Activated CD4-positive, alpha-beta T cell treated with anti-CD3 and anti-CD28 coated beads, Interleukin-2, amount 50 U/mL, for 1 hour (primary cell): ENCODE measurements at regions not wholly inside any gene's neighbourhood (a gene's known extent, or its start where the extent isn't known, plus 50 kb on each side); places are given as distances from the start of the nearest gene placed in this dataset.

ENCODE experiments used
- DNase-seq: peaks from one replicate; pipeline ENCODE4 v3.0.0-alpha.2; 2020

- no peak for DNase-seq
Observed at GRCh38 chr16:50991436-50991835, 159.6 kb downstream of the SALL1 start.

GRCh38 chr16:50991006-50991405 lies 160.1 kb downstream of the SALL1 start:
- DNase-seq = no peak

- no peak for DNase-seq
Observed at GRCh38 chr16:50989047-50989446, 162.0 kb downstream of the SALL1 start.

DNA sequence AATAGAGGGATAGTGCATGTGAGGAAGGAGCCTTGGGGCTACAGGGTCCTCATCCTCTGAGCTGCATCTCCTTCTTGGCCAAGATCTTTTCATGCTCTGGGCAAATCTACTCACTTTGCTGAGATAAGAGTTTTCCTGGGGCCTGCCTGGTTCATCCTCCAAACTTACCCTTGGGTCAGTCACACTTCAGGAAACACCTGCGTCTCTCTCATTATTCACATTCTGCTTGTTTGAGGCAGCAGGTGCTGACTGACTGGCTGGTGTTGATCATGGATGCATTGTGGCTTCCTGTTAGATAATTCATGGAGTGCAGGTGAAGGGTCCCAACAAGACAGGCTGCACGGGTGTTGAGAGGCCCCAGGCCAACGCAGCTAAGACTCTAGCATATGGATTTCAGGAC lies 162.6 kb downstream of the SALL1 start:
- DNase-seq = no peak

- no peak for DNase-seq
Observed at GRCh38 chr16:50986453-50986852, 164.6 kb downstream of the SALL1 start.

DNA sequence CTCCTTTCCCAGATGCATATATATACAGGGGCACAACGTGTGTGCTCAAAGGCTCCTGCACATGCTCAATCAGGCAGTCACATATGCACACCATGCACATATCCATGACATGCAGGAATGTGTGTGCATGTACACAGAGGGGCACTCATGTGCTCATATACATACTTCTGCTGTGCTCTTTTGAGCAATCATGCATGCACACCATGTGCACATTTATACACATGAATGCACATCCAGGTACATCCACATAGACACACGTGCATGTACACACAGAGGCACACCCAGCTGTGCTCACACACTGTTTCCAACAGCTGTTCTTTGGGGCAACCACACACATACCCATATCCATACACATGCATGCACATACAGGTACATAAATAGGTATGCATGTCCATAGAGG lies 165.3 kb downstream of the SALL1 start:
- no peak for DNase-seq

DNA sequence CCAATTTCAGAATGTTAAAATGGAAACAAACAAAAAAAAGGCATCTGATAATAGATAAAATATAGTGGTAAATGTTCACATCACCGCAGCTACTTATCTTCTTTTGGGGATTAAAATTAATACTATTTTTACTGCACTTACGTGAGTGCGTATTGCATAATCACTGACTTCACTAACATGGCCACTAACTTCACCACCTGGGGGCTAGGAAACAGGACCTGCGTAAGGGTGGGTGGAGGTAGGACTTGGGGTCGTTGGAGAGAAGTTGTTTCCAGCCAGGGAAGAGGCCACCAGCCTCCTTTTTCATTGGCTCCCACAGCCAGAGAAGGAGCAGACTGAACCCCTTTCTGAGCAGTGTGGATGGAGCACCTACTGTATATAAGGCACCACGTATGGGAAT lies 166.4 kb downstream of the SALL1 start:
- no peak for DNase-seq

DNA sequence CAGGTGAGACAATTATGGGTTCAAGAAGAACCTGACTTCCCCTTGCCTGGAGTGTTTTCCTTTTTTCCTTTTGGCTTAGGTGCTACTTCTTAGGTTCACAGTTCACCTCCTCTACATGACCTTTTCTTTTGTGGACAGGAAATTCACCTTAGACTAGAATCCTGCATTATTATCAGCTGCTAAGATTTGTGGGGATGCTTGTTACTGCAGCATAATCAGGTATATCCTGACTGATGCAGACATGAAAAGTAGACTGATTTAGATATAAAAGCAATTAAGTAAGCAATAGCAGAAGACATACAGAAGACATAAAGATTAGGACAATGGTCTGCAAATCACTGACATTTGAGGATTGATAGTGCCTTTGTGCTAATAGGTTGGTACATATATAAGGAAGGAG lies 168.3 kb downstream of the SALL1 start:
- DNase-seq = no peak

DNA sequence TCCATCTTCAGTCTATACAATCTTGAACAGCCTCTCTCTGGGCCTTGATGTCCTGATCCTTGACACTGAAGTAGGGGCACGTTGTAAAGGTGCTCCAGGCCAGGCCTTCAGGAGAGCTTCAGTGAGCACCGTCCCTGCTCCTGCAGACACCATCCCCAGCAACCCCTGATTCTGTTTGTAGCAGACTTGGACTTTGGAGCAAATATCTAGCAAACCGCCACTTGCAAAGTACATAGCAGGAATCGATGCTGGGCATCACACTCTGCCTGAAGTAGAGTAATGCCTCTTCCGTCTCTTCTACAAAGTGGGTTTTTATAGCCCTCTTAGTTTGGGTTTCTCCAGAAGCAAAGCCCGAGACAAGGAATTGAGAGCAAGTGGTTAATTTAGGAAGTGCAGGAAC lies 169.1 kb downstream of the SALL1 start:
- no peak for DNase-seq

DNA sequence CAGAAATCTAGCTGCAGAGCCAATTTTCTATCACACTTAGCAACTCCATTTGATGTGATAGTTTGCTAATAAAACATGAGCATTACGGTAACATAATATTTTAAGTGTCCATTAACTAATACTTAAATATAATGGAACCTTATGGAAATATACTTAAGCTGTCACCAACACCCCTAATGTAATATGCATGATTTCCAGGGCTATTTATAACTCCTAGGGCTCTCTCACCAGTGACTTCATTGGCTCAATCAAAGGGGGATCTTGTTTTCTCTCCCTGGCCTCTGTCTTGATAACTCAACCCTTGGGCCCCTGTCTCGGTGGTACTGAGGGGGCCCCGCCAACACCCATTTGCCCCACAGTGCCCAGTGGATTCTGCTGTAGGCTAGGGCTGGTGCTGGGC lies 170.4 kb downstream of the SALL1 start:
- DNase-seq = no peak

- no peak for DNase-seq
Observed at GRCh38 chr16:50979806-50980620, 171.1 kb downstream of the SALL1 start.

- no peak for DNase-seq
Observed at GRCh38 chr16:50977138-50977537, 173.9 kb downstream of the SALL1 start.

- DNase-seq = no peak
Observed at GRCh38 chr16:50974438-50975036, 176.5 kb downstream of the SALL1 start.

DNA sequence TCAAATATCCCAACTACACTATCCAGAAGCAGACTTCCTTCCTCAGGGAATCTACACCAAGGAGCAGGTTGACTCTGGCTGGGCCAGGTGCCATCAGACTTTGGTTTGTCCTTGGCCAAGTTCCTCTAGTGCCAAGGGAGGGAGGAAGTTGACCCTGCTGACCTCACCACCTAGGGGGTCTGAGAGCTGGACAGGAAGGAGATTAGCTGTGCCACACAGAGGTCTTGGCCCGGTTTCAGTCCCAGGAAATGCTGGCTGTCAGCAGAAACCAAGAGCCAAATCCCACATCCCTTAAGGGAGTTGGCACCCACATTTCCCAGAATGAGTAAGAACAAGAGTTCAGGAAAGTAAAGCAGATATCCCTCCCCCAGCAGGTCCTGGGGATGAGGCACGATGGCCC lies 178.2 kb downstream of the SALL1 start:
- no peak for DNase-seq

DNA sequence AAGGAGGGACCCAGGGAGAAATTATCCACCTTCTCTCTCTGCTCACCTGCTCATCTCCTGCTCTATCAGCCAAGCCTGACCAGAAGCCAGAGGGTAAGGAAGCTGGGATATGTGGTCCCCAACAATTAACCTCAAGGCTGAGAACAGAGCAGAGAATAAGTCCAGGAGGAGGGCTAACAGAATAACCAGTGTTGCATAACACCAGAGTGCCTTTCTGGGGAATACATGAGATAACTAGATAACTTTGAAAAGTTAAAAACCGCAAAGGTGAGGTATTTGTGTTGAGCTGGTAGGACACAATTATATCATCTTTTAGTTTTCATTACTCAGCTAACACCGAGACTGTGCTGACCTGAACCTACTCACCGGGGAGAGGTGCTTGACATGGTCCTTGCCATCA lies 180.8 kb downstream of the SALL1 start:
- DNase-seq = no peak

GRCh38 chr16:50967827-50968612 lies 183.1 kb downstream of the SALL1 start:
- DNase-seq = no peak

DNA sequence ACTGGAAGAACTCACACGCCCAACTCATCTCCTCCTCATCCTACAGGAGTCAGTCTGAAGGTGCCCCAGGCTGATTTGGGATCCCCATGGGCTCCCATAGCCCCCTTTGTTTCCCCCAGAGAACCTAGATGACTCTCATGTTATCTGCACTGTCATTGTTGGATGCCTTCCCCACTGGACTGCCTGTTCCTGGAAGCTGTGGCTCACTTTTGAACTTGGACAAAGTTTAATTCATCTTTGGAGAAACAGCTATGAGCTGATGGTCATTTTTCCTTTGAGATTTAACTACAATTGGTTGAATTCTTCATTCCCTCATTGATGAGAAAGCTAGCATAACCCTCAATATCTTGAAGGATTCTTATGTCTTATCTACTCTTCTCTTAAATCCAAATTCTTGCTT lies 186.6 kb downstream of the SALL1 start:
- no peak for DNase-seq

DNA sequence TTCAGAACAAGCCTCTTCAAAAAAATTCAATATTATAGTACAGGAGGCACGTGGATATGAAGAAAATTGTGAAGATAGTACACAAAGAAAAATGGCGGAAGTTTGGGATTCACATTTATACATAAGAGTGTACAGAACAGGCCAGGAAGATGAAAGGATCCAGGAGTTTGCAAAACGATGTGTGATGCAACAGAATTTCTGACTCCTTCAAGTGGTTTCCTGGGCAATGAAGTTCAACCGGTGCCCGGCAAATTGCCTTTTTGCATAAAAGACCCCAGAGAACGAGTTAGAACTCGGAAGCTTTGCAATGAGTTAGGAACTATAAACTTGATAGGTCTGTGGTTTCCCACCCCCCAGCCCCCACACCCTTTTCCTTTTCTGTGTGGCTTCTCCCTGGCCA lies 189.1 kb downstream of the SALL1 start:
- no peak for DNase-seq

- DNase-seq = no peak
Observed at GRCh38 chr16:50960517-50961202, 190.4 kb downstream of the SALL1 start.

GRCh38 chr16:50957056-50957455 lies 194.0 kb downstream of the SALL1 start:
- no peak for DNase-seq

GRCh38 chr16:50956637-50957036 lies 194.4 kb downstream of the SALL1 start:
- DNase-seq = no peak

DNA sequence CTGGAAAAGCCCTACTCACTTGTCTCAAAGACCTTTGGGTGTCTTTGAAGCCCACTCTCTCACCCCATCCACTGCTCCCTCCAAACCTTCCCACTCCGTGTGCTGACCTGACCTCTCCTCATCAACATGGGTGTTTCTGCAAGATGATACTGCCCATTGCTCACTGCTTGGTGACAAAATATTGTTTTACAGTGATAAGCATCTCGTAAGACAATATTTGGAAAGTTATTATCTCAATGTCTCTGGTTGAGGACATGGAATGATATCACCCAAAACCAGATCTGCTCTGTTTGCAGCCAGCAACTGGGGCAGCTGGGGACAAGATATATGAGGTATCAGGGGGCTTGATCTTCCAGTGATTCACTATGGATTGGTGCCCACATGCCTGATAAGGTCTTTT lies 195.8 kb downstream of the SALL1 start:
- DNase-seq = no peak

- no peak for DNase-seq
Observed at GRCh38 chr16:50954469-50954868, 196.6 kb downstream of the SALL1 start.
